GM18909 (cell line): ENCODE measurements at regions not wholly inside any gene's neighbourhood (a gene's known extent, or its start where the extent isn't known, plus 50 kb on each side); places are given as distances from the start of the nearest gene placed in this dataset.

Experiments
- ATAC-seq: cut with Tn5 transposase; IDR thresholded peaks from one replicate; pipeline ENCODE4 v1.9.1; 2021; ENCODE audit warnings: mild to moderate bottlenecking; ENCODE audit not compliant: unreplicated experiment, poor library complexity

- no peak for ATAC-seq
These were observed 1697.1 kb upstream of the LRRTM1 start for GRCh38 chr2:82001614-82002013.

DNA sequence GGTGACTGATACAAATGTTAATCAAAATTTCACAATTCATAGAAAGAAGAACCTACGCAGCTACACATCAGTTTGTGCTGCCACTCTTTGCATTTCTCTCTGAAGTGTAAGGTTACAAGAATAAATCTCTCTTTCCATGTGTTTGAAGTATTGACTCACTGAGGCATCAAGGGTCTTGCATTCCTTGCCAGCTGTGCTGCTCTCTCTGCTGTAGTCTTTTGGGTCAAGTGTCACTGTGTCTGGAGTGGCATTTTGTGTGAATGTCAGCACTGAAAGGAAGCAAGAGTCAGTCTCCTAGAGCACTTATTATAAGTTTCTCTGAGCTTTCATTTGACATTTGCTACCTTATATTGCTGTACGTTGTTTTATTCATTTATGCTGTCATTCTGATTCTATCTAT, 1696.1 kb upstream of the LRRTM1 start:
- no peak for ATAC-seq

- ATAC-seq: no peak
These were observed 1691.8 kb upstream of the LRRTM1 start for GRCh38 chr2:81996332-81996731.

- ATAC-seq: no peak
These were observed 1686.7 kb upstream of the LRRTM1 start for GRCh38 chr2:81991282-81991681.

- no peak for ATAC-seq
These were observed 1682.8 kb upstream of the LRRTM1 start for GRCh38 chr2:81987370-81987769.

DNA sequence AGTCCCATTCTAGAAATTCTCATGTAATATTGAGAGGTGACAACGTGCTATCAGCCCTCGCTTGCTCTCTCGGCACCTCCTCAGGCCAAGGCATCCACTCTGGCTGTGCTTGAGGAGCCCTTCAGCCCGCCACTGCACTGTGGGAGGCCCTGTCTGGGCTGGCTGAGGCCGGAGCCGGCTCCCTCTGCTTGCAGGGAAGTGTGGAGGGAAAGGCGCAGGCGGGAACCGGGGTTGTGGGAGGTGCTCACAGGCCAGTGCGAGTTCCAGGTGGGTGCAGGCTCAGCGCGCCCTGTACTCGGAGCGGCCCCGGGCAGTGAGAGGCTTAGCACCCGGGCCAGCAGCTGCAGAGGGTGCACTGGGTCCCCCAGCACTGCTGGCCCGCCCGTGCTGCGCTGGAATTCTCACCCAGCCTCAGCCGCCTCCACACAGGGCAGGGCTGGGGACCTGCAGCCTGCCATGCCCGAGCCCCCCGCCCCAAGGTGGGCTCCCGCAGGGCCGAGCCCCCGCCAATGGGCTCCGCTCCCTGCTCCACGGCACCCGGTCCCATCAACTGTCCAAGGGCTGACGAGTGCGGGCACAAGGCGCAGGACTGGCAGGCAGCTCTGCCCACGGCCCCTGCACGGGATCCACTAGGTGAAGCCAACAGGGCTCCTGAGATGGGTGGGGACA, 1680.6 kb upstream of the LRRTM1 start:
- ATAC-seq: no peak

DNA sequence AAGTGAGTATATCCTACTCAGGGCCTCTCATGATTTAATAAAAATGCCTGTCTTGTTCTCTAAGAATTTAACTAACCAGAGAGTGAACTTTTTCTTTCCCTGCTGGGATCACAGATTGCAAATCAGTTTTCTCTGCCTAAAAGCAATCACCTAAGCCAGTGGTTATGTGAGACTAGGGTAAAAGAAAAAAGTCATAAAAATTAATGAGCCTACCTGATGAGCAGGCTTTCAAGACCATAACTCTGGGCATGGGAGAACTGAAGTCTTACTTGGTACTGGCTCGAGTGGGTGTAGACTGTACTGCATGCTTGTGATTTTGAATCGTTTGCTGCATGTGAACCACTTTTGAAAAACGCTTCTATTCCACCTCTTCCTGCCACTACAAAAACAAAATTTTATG, 1677.0 kb upstream of the LRRTM1 start:
- ATAC-seq: no peak

- ATAC-seq: no peak
These were observed 1674.5 kb upstream of the LRRTM1 start for GRCh38 chr2:81979086-81979485.

DNA sequence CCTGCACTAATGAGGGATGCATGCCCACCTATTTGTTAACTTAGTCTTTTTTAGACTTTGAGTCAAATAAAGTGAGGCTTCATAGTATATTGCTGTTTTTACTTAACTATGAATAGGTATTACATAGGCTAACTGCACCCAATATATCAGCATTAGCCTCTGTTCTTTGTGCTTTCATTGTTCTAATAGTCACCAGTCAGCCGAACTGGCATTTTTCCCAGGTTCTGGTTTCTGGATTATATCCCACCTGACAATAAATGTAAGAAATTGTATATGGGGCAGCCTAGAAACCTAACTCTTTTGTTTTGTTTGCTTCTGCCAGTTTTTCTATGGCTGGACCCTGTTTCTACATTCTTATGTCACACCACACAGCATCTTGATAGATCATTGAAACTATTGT, 1672.4 kb upstream of the LRRTM1 start:
- ATAC-seq: no peak

- no peak for ATAC-seq
These were observed 1669.7 kb upstream of the LRRTM1 start for GRCh38 chr2:81974216-81974615.

GRCh38 chr2:81942876-81943275, 1638.3 kb upstream of the LRRTM1 start:
- ATAC-seq: no peak

DNA sequence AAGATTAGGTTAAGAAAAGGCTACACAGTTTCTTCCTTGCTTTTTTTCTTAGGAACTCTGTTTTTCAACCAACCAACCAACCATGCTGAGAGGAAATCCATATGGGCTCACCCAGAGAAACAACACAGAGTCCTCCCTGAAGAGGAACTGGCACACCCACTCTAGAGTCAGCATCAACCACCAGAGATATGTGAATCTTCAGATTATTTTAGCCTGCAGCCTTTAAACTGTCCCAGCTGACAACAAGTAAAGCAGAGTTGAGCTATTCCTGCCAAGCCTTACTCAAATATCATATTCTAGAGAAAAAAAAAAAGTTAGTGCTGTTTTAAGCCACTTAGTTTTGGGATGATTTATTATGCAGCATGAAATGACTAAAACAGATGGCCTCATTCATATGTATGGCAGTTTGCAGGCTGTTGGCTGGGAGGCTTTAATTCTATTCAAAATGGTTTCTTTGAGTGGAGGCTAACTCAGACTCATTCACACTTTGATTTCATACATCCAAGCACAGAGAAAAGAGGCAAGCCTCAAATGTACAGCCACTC, 1637.7 kb upstream of the LRRTM1 start:
- ATAC-seq: no peak

- no peak for ATAC-seq
These were observed 1635.9 kb upstream of the LRRTM1 start for GRCh38 chr2:81940266-81940955.

- no peak for ATAC-seq
These were observed 1633.4 kb upstream of the LRRTM1 start for GRCh38 chr2:81937944-81938343.

GRCh38 chr2:81903534-81903933, 1599.0 kb upstream of the LRRTM1 start:
- no peak for ATAC-seq

- ATAC-seq: no peak
These were observed 1596.5 kb upstream of the LRRTM1 start for GRCh38 chr2:81901017-81901416.

GRCh38 chr2:81895620-81896250, 1591.2 kb upstream of the LRRTM1 start:
- no peak for ATAC-seq

DNA sequence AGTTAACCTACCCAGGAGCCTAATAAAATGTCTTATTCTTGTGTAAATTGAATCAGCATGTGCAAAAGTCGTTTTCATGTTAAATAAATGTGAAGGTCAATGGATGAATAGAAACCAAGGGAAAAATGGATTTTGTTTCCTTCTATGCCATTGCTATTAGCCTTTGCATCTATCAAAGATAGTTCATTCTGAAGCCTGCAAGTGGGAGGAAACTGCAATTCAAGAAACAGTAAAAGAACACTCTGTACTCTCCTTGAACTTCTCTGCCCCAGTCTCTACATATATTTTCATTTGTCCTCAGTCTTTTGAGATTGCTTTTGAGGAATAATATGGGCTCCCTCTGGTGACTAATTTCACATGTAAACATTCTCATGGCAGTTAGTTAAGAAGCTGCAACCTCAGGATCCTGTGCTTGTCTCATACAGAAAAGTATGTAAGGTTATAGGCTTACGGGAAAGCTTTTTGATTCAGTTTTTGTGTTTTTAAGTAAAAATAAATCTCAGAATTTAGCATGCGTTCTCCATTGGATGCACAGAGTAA, 1590.0 kb upstream of the LRRTM1 start:
- no peak for ATAC-seq

DNA sequence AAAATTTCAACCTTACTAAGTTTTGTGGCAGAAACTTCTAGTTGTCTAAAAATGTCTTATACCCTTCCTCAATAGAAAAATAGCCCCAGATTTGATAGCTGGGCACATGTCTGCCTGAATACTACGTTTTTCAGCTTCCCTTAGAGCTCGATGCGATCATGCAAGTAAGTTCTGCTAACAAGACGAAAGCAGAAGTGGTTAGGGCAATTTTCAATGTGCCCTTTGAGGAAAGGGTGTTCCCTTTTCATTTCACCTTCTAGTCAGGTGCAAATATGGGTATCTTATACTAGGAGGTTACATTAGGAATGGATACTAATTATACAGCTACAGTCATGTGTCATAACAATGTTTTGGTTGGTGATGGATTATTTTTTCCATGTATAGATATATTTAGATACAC, 1572.1 kb upstream of the LRRTM1 start:
- no peak for ATAC-seq

DNA sequence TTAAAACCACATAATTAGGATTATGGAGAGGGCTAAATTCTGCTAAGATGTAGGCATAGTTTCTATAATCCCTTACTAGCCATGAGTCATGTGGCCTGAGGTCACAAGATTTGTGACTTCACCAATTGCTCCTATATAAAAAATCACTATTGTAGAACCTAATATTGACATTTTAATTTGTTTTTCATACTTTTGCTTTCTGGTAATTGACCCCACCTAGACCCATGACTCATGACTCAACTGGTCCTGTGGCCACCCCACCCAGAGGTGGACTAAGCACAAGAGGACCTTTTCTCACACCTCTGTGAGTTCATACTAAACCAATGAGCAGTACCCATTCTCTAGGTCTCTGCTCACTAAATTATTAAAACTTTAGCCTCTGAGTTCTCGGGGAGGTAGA, 1567.5 kb upstream of the LRRTM1 start:
- ATAC-seq: no peak

DNA sequence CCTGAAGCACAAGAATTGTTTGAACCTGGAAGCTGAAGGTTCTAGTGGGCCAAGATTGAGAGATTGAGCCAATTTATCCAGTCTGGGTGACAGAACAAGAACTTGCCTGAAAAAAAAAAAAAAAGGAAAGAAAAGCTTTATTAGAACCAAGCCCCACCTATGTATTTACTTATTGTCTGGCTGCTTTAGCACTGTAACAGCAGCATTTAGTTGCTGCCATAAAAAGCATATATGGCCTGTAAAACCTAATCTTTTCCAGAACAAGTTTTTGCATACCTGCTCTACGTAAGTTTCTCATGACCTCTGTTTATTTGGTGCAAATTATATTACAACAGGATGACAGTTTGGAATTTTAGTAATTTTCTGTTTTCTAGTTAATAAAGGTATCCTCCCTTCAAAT, 1565.6 kb upstream of the LRRTM1 start:
- no peak for ATAC-seq
